HG03108 (cell line): ENCODE measurements at regions not wholly inside any gene's neighbourhood (a gene's known extent, or its start where the extent isn't known, plus 50 kb on each side); places are given as distances from the start of the nearest gene placed in this dataset.

Experiments used
- ATAC-seq: cut with Tn5 transposase; IDR thresholded peaks from one replicate; pipeline ENCODE4 v1.9.1; 2021; ENCODE audit warnings: moderate library complexity; ENCODE audit not compliant: unreplicated experiment

DNA sequence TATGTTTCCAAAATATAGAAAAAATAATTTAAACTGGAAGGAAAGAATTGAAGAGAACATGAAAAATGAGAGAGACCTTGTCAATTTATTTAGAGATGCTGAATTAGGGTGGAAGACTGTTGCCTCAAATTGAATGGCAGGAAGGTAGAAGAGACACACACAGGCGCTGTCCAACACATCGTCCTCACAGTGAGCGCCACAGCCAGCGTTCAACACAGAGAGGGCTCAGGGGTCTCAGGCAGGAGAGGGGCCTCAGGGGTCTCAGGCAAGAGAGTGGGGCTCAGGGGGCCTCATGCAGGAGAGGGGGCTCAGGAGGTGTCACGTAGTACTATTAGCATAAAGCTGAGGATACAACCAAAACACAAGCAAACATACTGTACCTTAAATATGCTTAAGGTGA lies 65.7 kb downstream of the TMEM18 start:
- no peak for ATAC-seq

DNA sequence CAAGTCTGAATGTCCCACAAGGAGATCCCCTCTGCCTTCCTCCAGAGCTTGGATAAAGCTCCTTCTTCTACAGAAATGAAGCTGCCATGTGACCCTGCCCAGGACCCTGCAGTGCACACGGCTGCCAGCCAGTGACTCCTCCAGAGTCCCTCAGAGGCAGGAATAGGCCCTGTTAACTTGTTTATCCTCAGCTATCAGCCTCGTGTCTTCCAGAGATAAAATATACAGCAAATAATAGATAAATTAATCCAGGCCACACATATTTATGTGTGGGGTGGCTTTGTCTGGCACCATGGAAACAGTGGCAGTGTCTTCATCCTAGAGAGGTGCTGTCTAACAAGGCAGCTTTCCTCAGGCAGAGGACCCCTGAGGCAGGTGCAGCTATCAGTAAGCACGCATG lies 66.7 kb downstream of the TMEM18 start:
- no peak for ATAC-seq

DNA sequence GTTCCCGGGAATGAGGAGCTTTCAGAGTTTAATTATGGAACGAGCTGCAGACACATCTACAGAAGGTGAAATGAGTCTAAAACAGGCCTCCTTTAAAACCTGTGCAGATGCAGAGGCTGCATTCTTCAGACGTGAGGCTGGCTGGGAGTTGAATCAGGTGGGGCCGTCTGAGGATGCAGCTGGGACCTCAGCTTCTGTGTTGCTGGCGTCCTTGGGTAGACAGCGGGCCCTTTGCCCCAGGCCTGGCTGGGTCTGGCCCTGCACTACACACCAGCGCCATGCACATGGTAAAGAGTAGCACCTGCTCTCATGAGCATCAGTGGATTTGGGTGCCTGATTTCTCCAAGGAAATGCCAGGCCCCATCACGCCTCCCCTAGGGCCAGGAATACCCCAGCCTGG lies 67.3 kb downstream of the TMEM18 start:
- ATAC-seq: no peak

DNA sequence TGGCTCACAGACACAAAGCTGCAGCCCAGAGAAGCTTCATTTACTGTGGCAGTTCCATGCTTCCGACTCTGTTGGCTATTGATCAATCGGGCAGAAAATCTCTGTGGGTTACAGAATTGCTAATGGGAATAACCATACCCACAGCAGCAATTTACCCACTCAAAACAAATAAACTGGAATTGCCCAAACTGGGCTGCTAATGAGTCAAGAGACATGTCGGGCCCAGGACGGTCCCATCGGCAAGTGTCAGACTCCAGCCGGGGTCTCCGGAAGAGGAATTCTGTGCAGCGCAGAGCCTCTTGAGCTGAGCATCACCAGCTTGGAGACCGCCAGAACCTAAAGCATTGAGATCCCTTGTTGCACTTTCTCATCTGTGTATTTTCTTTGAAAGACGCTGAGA lies 67.8 kb downstream of the TMEM18 start:
- ATAC-seq: no peak

DNA sequence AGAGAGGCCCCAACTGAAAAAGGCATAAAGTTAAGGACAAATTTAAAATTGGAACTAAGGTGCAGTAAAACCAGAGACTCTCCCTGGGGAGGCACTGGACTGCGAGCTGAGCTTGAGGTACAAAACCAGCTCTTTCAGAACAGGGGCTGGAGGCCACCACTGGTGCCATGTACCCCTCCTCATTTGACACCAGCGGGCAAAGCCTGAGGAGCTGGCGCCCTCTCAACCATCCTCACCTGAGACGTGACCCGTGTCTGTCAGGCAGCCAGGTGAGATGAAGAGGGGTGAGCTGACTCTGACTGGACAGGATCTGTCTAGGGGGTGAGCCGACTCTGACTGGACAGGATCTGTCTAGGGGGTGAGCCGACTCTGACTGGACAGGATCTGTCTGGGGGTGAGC lies 68.5 kb downstream of the TMEM18 start:
- no peak for ATAC-seq

DNA sequence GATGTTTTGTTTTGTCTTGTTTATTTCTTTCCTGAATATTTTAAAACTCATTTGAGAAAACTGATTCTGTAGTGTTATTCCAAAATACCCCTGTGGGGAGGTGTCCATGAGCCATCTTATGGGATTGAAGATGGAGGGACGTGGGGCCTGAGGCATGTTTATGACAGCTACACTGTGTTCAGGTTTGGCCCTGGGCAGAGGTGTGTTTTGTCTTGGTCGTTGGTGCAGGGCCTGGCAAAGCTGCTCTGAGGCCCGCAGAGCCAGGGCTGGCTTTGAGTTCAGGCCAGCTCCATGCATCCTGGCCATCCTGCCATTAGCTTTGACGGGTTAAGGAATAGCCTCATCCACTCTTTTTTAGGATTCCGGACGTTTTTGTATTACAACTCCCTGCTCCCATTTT lies 68.9 kb downstream of the TMEM18 start:
- ATAC-seq: no peak

DNA sequence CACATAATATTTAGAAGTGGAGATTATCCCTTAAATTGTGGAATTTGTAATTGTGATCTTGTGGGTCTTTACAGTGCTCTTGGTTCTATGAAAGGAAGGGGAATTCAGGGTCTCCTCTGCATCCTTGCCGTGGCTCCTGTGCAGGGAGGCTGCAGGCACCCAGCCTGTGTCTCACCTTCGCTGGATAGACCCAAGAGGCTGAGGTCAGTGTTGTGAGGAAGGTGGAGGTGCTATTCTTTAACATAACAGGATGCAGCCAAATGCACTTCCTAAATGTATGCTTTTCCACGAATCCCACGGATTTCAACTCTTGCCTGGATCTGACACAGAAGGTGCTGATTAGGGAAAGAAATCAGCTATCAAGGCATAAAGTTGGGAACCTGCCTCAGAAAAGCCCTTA lies 69.5 kb downstream of the TMEM18 start:
- ATAC-seq: no peak

DNA sequence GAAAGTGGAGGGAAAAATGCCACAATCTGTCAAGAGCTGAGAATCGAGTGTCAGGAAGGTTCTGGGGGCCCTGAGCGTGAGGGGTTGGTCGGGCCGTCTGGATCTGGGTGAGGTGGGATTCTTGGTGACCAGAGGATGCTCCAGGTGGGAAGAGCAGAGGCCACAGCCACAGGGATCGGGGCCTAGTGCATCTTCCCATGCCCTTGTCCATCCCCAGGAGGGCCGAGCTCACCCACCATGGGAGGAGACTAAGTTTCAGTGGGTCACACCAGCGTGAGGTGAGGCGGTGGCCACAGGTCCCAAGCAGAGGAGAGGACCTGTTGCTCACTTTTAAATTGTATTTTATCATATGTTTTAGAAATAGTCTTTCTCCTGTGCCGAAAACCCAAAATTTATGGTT lies 70.0 kb downstream of the TMEM18 start:
- no peak for ATAC-seq

DNA sequence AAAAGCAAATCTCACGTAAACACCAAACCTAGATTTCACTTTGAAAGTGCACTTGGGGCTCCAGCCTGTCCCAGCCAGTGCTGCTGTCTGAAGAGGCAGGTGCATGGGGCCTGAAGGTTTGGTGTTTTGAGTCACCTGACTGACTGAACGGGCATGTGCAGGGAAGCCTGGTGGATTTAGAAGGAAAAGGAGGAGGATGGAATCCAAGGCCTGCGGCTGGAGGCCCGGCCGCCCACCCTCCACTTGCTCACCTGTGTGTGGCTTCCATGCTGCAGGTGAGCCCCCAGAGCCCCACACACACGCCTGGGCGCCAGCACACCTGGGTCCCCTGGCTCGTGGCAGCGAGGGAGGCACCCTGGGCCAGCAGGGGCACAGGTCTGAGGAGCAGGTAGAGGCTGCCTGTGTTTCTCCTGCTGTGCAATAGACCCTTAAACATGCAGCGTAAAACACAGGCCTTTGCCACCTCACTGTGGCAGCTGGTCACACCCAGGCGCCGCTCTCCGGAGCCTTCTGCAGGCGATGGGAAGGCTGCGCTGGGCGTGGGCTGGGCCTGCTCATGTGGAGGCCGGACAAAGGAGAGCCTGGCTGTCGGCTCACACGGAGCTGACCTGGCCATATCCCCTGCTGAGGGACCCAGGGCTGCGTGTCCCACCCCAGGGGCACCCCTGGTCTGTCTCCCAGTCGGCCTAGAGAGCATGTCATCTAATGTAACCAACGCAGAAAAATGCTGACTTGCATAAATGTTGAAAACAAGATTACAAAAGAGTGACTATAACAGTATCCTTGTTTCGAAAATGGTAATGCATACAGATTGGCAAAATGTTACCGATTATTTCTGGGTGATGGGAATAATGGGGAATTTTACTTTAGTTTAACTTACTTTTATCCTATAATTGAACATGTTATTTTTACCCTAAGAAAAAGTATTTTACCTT lies 71.3 kb downstream of the TMEM18 start:
- ATAC-seq: no peak

DNA sequence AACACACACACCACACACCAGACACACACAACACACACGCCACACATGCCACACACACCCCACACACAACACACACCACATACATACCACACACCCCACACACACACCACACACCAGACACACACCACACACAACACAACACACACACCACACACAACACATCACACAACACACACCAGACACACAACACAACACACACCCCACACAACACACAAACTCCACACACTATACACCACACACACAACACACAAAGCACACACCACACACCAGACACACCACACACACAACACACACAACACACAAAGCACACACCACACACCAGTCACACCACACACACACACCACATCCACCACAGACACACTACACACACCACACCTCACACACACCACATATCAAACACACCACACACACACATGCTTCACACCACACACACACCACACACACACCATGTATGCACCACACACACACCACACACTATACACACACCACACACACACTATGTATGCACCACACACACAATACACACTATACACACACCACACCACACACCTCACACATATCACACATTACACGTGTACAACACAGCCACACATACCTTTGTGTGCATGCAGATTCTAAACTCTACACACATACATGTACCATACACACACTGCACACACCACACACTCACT lies 72.2 kb downstream of the TMEM18 start:
- ATAC-seq: no peak

DNA sequence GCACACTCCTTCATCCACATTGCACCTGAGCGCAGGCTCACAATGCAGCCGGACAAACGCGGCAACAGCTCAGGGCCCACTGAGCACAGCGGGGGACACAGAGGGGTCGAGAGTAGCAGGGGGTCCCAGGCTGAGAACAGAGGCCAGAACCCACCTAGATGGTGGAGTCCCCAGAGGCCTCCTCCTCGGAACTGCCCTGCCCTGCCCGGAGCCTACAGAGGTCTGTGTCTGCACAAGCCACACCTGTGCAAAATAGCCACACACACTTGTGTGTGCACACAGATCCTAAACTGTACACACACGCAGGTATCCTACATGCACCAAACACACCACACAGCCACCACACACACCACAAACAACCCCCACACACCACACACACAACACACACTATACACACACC lies 72.8 kb downstream of the TMEM18 start:
- ATAC-seq: no peak

DNA sequence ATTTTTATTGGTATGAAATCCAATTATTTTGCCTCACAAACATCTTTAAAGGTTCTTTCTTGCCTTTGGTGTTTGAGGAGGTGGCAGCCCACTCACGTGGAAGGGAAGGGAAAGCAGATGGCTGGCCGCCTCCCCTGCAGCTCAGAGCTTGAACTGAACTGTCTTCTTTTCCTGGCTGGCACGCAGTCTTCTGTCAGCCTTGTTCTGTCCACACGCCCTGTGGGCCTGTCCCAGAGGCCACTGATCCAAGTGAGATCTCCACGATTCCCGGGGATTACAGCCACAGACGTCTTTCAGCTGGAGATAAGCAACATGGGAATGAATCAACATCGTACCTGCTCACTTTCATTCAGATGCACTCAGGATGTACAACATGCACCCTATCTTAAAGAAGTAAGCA lies 73.3 kb downstream of the TMEM18 start:
- no peak for ATAC-seq

DNA sequence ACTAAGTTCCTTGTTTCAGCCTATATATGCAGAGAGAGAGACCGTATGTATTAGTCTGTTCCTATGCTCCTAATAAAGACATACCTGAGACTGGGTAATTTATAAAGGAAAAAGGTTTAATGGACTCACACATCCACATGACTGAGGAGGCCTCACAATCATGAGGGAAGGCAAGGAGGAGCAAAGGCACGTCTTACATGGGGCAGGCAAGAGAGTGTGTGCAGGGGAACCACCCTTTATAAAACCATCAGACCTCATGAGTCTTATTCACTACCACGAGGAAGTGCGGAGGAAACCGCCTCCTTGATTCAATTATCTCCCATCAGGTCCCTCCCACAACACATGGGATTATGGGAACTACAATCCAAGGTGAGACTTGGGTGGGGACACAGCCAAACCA lies 73.8 kb downstream of the TMEM18 start:
- ATAC-seq: no peak

DNA sequence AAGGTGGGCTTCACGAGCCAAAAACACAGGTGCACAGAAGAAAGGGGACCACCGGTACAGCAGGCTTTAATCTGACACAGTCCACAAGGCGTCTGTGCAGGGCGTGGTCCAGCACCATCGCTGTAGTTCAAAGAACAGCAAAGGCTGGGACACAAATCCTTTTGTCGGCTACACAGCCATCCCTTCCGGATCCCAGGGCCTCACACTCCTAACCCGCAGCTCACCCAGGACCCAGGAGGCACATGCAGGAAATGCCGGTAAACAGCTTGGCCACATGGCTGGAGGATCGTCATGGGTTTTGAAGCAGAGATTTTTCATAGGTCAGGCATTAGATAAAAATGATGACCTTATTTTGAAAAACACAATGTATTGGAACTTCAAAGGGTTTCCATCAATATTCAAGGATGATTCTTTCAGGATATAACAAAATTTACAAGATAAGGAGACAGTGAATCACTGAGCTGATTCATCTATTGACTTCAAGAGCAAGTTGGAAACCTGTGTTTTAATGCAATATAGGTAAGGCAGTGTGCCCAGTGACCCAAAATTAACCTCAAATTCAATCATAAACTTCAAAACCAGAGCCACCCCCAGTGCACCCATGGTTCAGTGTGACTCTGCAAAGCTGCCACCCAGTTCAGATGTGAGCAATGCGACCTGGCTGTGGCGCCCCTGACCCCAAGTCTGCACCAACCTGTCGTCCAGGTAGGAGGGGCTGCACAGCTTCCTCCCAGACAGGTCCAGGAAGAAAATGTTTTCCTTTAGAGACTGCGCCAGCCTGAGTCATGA lies 74.4 kb downstream of the TMEM18 start:
- no peak for ATAC-seq

DNA sequence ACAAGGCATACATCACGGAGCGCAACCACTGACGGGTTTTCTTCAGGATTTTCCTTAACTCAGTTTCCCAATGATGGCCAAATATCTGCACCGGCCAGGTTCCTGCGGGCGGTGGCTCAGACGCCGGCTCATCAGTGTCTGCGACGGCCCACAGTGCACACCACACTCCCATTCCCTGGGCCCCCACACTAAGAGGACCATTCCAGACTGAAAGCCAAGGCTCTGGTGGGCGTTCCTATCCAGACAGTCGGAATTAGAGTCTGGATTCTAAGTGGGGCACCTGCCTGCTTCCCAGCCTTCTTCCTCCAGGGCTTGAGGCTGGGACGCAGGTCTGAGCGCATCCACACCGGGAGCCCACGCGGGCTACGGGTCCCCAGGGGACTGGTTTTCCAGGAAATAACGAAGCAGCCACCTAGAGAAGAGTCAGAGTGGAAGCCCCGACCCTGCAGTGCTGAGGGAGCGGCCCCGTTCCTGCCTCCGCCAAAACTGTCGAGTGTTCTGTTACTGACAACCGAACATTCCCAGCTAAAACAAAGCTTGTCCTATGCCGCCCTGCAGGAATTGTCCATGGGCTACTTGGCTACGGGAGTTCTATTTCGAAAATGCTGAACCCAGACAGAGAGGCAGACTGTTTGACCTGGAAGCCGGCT lies 75.3 kb downstream of the TMEM18 start:
- ATAC-seq: no peak

DNA sequence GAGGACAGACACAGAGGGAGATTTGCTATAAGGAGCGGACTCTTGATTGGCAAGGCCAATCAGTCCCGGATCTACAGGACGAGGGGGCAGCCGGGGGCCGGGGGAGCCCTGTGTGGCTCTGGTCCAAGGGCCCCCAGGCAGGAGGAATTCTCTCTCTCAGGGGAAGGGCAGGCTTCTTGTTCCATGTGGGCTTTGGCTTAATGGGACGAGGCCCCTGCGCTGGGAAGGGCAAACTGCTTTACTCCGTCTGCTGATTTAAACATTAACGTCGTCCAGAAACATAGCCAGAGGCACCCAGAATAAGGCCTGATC lies 75.9 kb downstream of the TMEM18 start:
- no peak for ATAC-seq

DNA sequence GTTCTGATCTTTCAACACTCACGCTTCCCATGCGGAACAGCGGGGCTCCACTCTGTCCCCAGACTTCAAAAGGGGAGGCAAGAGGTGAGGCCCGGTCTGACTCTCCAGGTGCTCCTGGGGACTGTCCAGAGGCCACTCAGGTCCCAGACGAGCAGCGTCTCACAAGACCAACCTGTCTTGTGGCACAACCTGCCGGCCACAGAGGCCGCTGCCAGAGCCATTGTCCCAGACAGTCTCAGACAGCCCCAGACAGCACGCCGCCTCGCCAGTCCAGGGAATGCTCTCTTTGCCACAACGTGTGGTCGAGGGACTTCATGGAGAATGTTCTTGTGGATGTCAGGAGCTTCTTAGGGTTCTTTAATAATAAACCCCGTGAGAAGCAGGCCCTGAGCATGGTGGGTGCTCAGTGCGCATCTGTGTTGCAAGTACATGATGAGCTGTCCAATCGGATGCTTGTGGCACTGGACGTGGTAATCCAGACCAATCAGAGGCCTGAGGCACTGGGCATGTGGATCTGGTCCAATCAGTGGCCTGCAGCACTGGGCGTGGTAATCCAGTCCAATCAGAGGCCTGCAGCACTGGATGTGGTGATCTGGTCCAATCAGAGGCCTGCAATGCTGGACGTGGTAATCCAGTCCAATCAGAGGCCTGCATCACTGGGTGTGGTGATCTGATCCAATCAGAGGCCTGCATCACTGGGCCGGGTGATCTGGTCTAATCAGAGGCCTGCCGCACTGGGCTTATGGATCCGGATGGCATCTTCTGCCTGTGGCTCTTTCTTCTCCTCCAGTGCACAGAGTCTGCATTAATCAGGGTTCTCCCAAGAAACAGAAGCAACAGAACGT lies 76.4 kb downstream of the TMEM18 start:
- ATAC-seq: no peak

DNA sequence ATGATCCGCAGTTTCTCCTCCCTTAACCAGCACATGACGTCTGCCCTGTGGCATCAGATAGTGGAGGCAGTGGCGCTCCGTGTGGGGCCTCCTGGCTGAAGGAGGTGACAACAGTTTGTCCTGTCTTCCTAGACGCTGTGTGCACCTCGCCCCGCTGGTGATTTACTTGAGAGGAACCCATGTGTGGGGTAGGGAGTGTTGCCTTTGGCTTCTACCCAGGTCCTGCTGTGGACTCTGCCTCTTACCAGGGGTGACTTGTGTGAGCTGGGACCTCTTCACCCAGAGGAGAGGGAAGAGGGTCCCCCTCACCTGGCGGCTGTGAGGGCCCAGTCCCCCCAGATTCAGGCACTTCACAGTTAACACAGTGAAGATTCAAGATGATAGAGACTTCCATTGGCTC lies 77.6 kb downstream of the TMEM18 start:
- ATAC-seq: no peak

DNA sequence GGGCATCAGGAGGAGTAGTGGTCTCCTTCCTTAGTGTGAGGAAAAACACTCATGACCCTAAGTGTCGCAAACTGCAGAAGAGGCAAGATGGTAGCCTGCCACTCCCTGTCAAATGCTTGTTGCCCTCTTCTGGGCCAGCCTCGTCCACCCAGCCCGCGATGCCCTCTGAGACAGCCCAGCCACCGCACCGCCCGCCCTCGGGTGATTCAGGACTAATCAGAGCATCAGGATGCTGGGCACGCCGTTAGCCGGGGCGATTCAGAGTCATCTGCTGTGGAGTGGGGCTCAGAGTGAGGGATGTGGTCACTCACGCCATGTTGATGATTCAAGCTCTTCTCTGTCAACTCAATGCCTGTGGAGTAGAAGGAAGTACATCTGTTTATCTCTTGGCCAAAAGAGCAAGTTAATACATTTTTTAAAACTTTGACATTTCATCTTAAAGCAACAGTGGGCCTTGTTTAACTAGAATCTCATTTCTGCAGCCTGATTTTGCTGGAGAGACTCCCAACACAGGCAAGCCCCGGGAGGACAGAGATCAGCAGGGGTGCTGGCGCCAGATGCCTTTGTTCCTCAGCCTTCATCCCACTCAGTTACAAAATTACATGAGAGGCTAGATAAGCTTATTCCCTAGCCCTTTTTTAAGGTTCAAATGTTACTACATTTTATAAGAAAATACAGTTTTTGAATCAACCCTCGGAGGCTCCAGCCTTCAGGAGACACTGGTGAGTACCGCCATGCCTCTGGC lies 79.0 kb downstream of the TMEM18 start:
- no peak for ATAC-seq
